Erythroblast (primary cell): ENCODE measurements at regions not wholly inside any gene's neighbourhood (a gene's known extent, or its start where the extent isn't known, plus 50 kb on each side); places are given as distances from the start of the nearest gene placed in this dataset.

Experiments
- GATA1 ChIP-seq: IDR thresholded peaks from 2 replicates; pipeline ENCODE4 v1.6.1; 2011; ENCODE audit warnings: low read depth, mild to moderate bottlenecking, control low read depth, low read length, moderate library complexity
- POLR2A ChIP-seq: IDR thresholded peaks from 2 replicates; pipeline ENCODE4 v1.6.1; 2011; ENCODE audit warnings: mild to moderate bottlenecking, low read length

DNA sequence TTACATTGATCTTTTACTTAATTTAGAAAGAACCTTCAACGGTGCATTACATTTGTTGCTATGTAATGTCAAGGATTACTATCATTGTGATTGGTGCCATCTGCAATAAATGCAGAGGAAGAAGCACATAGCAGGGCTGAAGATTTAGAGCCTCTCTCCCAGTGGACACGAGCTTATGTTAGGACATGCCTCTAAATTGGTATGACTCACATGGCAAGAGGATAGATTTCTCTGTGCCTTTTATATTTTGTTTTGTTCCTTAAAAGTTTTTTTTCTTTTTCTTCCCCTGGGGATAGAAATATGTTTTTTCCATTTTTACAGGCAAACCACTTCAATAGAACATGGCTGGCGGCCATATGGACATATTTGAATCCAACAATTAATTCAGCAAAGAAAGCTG is 205.0 kb upstream of the HAND2 start:
- TF ChIP-seq POLR2A (no peak), GATA1 (no peak)
